Liver (tissue), 8 donors: ENCODE measurements at regions not wholly inside any gene's neighbourhood (a gene's known extent, or its start where the extent isn't known, plus 50 kb on each side); places are given as distances from the start of the nearest gene placed in this dataset.

Experiments
- DNase-seq: peaks from one replicate; pipeline ENCODE4 v3.0.0-alpha.2; 2017; ENCODE audit warnings: low spot score
- H3K27ac ChIP-seq, 2 donors: one replicate each; pipeline ENCODE4 v1.7.0; 2013; ENCODE audit warnings: inconsistent platforms in 2 of 2, low read length in 2 of 2, control low read depth in 1 of 2, low read depth in 1 of 2, mild to moderate bottlenecking in 1 of 2
- H3K27me3 ChIP-seq, 4 donors: one replicate each; pipeline versions ENCODE4 v1.6.1 to v1.7.0; 2013; ENCODE audit warnings: low read length in 3 of 4, inconsistent platforms in 1 of 4, mild to moderate bottlenecking in 1 of 4, moderate library complexity in 1 of 4; ENCODE audit not compliant: control insufficient read depth in 4 of 4, insufficient read depth in 4 of 4
- H3K36me3 ChIP-seq, 4 donors: one replicate each; pipeline versions ENCODE4 v1.6.1 to v1.7.0; 2013; ENCODE audit warnings: low read length in 3 of 4, mild to moderate bottlenecking in 3 of 4, low read depth in 1 of 4, moderate library complexity in 1 of 4; ENCODE audit not compliant: control insufficient read depth in 4 of 4, insufficient read depth in 3 of 4
- H3K4me1 ChIP-seq, 4 donors: one replicate each; pipeline versions ENCODE4 v1.6.1 to v1.7.0; 2013; ENCODE audit warnings: low read length in 3 of 4, mild to moderate bottlenecking in 3 of 4, moderate library complexity in 1 of 4; ENCODE audit not compliant: control insufficient read depth in 4 of 4, insufficient read depth in 4 of 4
- H3K4me3 ChIP-seq, 3 donors: one replicate each; pipeline versions ENCODE4 v1.6.1 to v1.7.0; 2013; ENCODE audit warnings: low read length in 3 of 3, control low read depth in 1 of 3, low read depth in 1 of 3, mild to moderate bottlenecking in 1 of 3
- H3K9ac ChIP-seq, 2 donors: one replicate each; pipeline ENCODE4 v1.7.0; 2013; ENCODE audit warnings: low read length in 2 of 2, mild to moderate bottlenecking in 2 of 2, moderate library complexity in 2 of 2, control low read depth in 1 of 2, low read depth in 1 of 2
- H3K9me3 ChIP-seq, 4 donors: one replicate each; pipeline versions ENCODE4 v1.6.1 to v1.7.0; 2013; ENCODE audit warnings: low read length in 3 of 4; ENCODE audit not compliant: control insufficient read depth in 4 of 4
- CTCF ChIP-seq: fragments of 150-350 bp; IDR thresholded peaks from 2 replicates; pipeline ENCODE4 v1.5.1; 2017; ENCODE audit warnings: improper control_type of control experiment, low read depth, low read length; ENCODE audit not compliant: missing input control
- FOXA1 ChIP-seq: IDR thresholded peaks from 2 replicates; pipeline ENCODE4 v1.6.1; 2016; ENCODE audit warnings: antibody characterized with exemption
- FOXA2 ChIP-seq: IDR thresholded peaks from 2 replicates; pipeline ENCODE4 v1.6.1; 2016; ENCODE audit warnings: antibody characterized with exemption
- MAX ChIP-seq: IDR thresholded peaks from 2 replicates; pipeline ENCODE4 v1.6.1; 2016; ENCODE audit warnings: antibody characterized with exemption
- NR2F2 ChIP-seq: IDR thresholded peaks from 2 replicates; pipeline ENCODE4 v1.6.1; 2016; ENCODE audit warnings: antibody characterized with exemption
- RAD21 ChIP-seq, 2 donors: IDR thresholded peaks; 2 replicates each; pipeline ENCODE4 v1.6.1; 2016; ENCODE audit warnings: antibody characterized with exemption in 2 of 2, mild to moderate bottlenecking in 2 of 2
- SP1 ChIP-seq: IDR thresholded peaks from 2 replicates; pipeline ENCODE4 v1.6.1; 2018; ENCODE audit warnings: antibody characterized with exemption, mild to moderate bottlenecking
- TAF1 ChIP-seq: conservative IDR thresholded peaks from 2 replicates; pipeline ENCODE4 v1.6.1; 2016; ENCODE audit warnings: antibody characterized with exemption, mild to moderate bottlenecking
- YY1 ChIP-seq: IDR thresholded peaks from 2 replicates; pipeline ENCODE4 v1.6.1; 2016; ENCODE audit warnings: antibody characterized with exemption, mild to moderate bottlenecking
- WGBS: extraction: QIAGEN DNeasy Blood & Tissue Kit; methylation state at CpG from one replicate; pipeline ENCODE4 v1.1.7; 2013; 5-methylcytosine and 5-hydroxymethylcytosine counted together
- TF ChIP-seq, protein P1 (sequence below): IDR thresholded peaks from 2 replicates; pipeline ENCODE4 v1.6.1; 2016; ENCODE audit warnings: antibody characterized with exemption, mild to moderate bottlenecking
- donor health status: healthy.
- donor health status: healthy.
- donor health status: healthy.
- donor health status: healthy.
- donor health status: healthy.

- TF ChIP-seq RAD21 (IDR thresholded peaks at IDR 0.05) = no peak
- TF ChIP-seq NR2F2 = no peak
Observed at GRCh38 chr5:86675311-86675710, 57.6 kb downstream of the COX7C start (continued).

DNA sequence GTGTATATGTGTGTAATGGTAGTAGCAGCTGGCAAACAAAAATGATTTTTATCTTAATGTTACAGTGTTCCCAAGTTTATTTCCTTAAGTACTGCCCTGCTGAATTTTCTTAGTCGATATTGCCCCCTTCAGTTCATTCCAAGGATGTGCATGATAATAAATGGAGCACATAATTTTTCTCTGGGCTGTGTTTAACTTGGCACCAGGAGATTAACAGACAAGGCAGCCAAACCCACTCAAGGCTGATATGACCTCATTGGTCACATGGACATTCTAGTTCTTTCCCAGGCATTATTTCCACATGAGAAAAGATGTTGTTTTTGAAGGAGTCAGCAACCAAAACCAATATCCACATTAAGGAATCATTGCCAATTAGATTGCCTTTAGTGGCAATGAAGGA is 61.8 kb downstream of the COX7C start:
- TF ChIP-seq CTCF = peak; percentile 40
- no peak for TF ChIP-seq YY1
- TF ChIP-seq MAX = no peak
- TF ChIP-seq TAF1 = no peak
- TF ChIP-seq FOXA2 = no peak
- TF ChIP-seq RAD21 (IDR thresholded peaks at IDR 0.05) = peak; percentile 66 to 75
- Histone ChIP-seq H3K9me3 (no peaks in the 10 kb centered on the region), H3K9ac (no peak overlapping the region), H3K4me1 (no peaks in the 10 kb centered on the region), H3K36me3 (no peaks in the 10 kb centered on the region), H3K27ac (no peak overlapping the region), H3K4me3 (no peak overlapping the region), H3K27me3 (peaks cover 0 to 2% (median under 1%) of the 10 kb centered on the region in 4 donors)
- WGBS = 0% methylated on average over 1 of the region's 1 CpG
- DNase-seq = no peak

GRCh38 chr5:86679949-86680348 is 62.2 kb downstream of the COX7C start:
- peaks cover 0 to 2% (median 0%) of the 10 kb centered on the region in 4 donors for H3K27me3 ChIP-seq
- DNase-seq = no peak
- no peak overlapping the region for H3K27ac ChIP-seq
- 52% methylated on average over 2 of the region's 2 CpGs for WGBS
- no peak for TF ChIP-seq NR2F2
- TF ChIP-seq, protein P1, sequence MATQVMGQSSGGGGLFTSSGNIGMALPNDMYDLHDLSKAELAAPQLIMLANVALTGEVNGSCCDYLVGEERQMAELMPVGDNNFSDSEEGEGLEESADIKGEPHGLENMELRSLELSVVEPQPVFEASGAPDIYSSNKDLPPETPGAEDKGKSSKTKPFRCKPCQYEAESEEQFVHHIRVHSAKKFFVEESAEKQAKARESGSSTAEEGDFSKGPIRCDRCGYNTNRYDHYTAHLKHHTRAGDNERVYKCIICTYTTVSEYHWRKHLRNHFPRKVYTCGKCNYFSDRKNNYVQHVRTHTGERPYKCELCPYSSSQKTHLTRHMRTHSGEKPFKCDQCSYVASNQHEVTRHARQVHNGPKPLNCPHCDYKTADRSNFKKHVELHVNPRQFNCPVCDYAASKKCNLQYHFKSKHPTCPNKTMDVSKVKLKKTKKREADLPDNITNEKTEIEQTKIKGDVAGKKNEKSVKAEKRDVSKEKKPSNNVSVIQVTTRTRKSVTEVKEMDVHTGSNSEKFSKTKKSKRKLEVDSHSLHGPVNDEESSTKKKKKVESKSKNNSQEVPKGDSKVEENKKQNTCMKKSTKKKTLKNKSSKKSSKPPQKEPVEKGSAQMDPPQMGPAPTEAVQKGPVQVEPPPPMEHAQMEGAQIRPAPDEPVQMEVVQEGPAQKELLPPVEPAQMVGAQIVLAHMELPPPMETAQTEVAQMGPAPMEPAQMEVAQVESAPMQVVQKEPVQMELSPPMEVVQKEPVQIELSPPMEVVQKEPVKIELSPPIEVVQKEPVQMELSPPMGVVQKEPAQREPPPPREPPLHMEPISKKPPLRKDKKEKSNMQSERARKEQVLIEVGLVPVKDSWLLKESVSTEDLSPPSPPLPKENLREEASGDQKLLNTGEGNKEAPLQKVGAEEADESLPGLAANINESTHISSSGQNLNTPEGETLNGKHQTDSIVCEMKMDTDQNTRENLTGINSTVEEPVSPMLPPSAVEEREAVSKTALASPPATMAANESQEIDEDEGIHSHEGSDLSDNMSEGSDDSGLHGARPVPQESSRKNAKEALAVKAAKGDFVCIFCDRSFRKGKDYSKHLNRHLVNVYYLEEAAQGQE = no peak
- TF ChIP-seq FOXA1 = no peak
- TF ChIP-seq CTCF = no peak
- TF ChIP-seq MAX = no peak
- TF ChIP-seq YY1 = no peak
- no peak for TF ChIP-seq FOXA2
- no peak for TF ChIP-seq TAF1
- no peak for TF ChIP-seq SP1
- no peak overlapping the region for H3K9ac ChIP-seq
- no peaks in the 10 kb centered on the region for H3K36me3 ChIP-seq
- H3K4me3 ChIP-seq = no peak overlapping the region
- H3K4me1 ChIP-seq = no peaks in the 10 kb centered on the region
- no peaks in the 10 kb centered on the region for H3K9me3 ChIP-seq
